ENCODE measurements at regions not wholly inside any gene's neighbourhood (a gene's known extent, or its start where the extent isn't known, plus 50 kb on each side); places are given as distances from the start of the nearest gene placed in this dataset.

GRCh38 chr2:225766431-225766830 is 366.9 kb downstream of the NYAP2 start:
- no peak overlapping the region for H2BK5ac ChIP-seq (ENCODE audit: low read depth, low read length, poor library complexity, severe bottlenecking)

DNA sequence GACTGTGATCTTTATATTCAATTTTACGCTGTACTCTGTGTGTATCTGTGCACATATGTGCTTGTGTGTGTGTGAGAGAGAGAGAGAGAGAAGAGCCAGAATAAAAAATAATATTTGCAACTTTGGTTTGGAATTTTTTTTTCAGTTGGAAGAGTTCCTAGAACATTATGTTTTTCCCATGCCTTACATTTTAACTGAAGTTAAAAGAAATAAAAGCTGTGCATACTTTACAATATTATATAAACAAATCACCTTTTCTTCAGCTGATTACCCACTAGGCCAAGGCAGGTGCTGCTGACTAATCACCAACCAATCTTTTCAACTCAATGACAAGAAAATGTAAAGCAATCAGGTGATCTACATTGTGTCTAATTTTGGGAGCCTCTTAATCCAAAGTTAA is 366.3 kb downstream of the NYAP2 start:
- Histone ChIP-seq H3K4me2 (ENCODE audit: low read length, poor library complexity, severe bottlenecking) (no peak overlapping the region), H3K23ac (ENCODE audit: low read length in 2 of 2) (no peak overlapping the region), H4K91ac (ENCODE audit: low read length) (no peak overlapping the region), H3K18ac (ENCODE audit: low read depth in 1 of 2, low read length in 2 of 2) (no peak overlapping the region), H3K27ac (ENCODE audit: low read length, poor library complexity, severe bottlenecking) (peak overlapping the region; percentile 33), H2BK5ac (ENCODE audit: low read depth, low read length, poor library complexity, severe bottlenecking) (no peak overlapping the region), H3K4me1 (ENCODE audit: control insufficient read depth, insufficient read depth, low read depth, low read length) (no peaks in the 10 kb centered on the region), H3K27me3 (ENCODE audit: control insufficient read depth in 1 of 2, insufficient read depth in 1 of 2, low read length in 2 of 2) (no peaks in the 10 kb centered on the region), H2AK5ac (ENCODE audit: low read length, severe bottlenecking) (no peak overlapping the region), H2BK15ac (ENCODE audit: low read depth, poor library complexity, severe bottlenecking) (no peak overlapping the region), H4K8ac (ENCODE audit: low read length) (no peak overlapping the region), H3K36me3 (ENCODE audit: control insufficient read depth in 1 of 2, insufficient read depth in 2 of 2, low read depth in 1 of 2, low read length in 2 of 2) (no peaks in the 10 kb centered on the region), H2BK12ac (ENCODE audit: low read length in 2 of 2) (no peak overlapping the region), H3K79me1 (replicated peaks; ENCODE audit: low read length, poor library complexity, severe bottlenecking) (no peaks in the 10 kb centered on the region), H2BK120ac (ENCODE audit: low read depth, low read length) (no peak overlapping the region), H3K9ac (ENCODE audit: low read length) (no peak overlapping the region), H2AFZ (ENCODE audit: low read depth, low read length) (no peak overlapping the region), H3K4me3 (ENCODE audit: insufficient read depth in 1 of 2, low read depth in 1 of 2, low read length in 2 of 2) (no peak overlapping the region), H3K9me3 (ENCODE audit: control insufficient read depth, low read length) (no peaks in the 10 kb centered on the region), H3K4ac (ENCODE audit: low read depth in 1 of 2, low read length in 2 of 2) (no peak overlapping the region), H3K14ac (ENCODE audit: low read length in 2 of 2) (no peak overlapping the region)
- DNase-seq = no peak
- 100% methylated on average over 1 of the region's 1 CpG for WGBS

More at GRCh38 chr2:225766431-225766830, 366.9 kb downstream of the NYAP2 start:
- Histone ChIP-seq H2BK120ac (ENCODE audit: low read depth, low read length) (no peak overlapping the region), H4K8ac (ENCODE audit: low read length) (no peak overlapping the region), H3K79me1 (replicated peaks; ENCODE audit: low read length, poor library complexity, severe bottlenecking) (no peaks in the 10 kb centered on the region), H3K14ac (ENCODE audit: low read length in 2 of 2) (no peak overlapping the region), H3K4me2 (ENCODE audit: low read length, poor library complexity, severe bottlenecking) (no peak overlapping the region), H2AFZ (ENCODE audit: low read depth, low read length) (no peak overlapping the region), H3K27me3 (ENCODE audit: control insufficient read depth in 1 of 2, insufficient read depth in 1 of 2, low read length in 2 of 2) (no peaks in the 10 kb centered on the region), H2AK5ac (ENCODE audit: low read length, severe bottlenecking) (no peak overlapping the region), H3K9me3 (ENCODE audit: control insufficient read depth, low read length) (no peaks in the 10 kb centered on the region), H4K91ac (ENCODE audit: low read length) (no peak overlapping the region), H3K27ac (ENCODE audit: low read length, poor library complexity, severe bottlenecking) (peak overlapping the region; percentile 33), H3K4me1 (ENCODE audit: control insufficient read depth, insufficient read depth, low read depth, low read length) (no peaks in the 10 kb centered on the region), H3K4me3 (ENCODE audit: insufficient read depth in 1 of 2, low read depth in 1 of 2, low read length in 2 of 2) (no peak overlapping the region), H3K23ac (ENCODE audit: low read length in 2 of 2) (no peak overlapping the region), H3K9ac (ENCODE audit: low read length) (no peak overlapping the region), H3K18ac (ENCODE audit: low read depth in 1 of 2, low read length in 2 of 2) (no peak overlapping the region), H2BK15ac (ENCODE audit: low read depth, poor library complexity, severe bottlenecking) (no peak overlapping the region), H3K4ac (ENCODE audit: low read depth in 1 of 2, low read length in 2 of 2) (no peak overlapping the region), H2BK12ac (ENCODE audit: low read length in 2 of 2) (no peak overlapping the region), H3K36me3 (ENCODE audit: control insufficient read depth in 1 of 2, insufficient read depth in 2 of 2, low read depth in 1 of 2, low read length in 2 of 2) (no peaks in the 10 kb centered on the region)
- WGBS = 100% methylated on average over 3 of the region's 5 CpGs
- no peak for DNase-seq

DNA sequence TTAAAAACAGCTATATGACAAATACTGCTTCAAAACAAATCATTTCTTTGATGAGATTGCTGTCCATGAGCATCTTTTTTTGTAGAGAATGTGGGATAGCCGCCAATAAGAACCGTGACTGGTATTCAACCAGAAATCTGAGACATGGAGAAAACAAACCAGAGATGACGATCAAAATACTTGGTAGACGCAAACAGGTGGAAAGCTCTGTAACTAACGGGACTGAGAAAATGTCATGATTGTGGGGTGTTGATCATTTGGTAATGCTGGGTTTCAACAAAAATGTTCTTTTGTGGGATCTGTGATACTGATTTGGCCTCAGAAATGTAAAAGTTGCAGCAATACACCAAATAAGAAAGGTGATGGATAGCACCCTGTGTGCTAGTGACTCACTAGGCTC is 364.8 kb downstream of the NYAP2 start:
- Histone ChIP-seq H3K4me2 (ENCODE audit: low read length, poor library complexity, severe bottlenecking) (no peak overlapping the region), H3K36me3 (ENCODE audit: control insufficient read depth in 1 of 2, insufficient read depth in 2 of 2, low read depth in 1 of 2, low read length in 2 of 2) (no peaks in the 10 kb centered on the region), H3K4me1 (ENCODE audit: control insufficient read depth, insufficient read depth, low read depth, low read length) (no peaks in the 10 kb centered on the region), H2BK12ac (ENCODE audit: low read length in 2 of 2) (no peak overlapping the region), H3K14ac (ENCODE audit: low read length in 2 of 2) (no peak overlapping the region), H3K23ac (ENCODE audit: low read length in 2 of 2) (no peak overlapping the region), H2BK120ac (ENCODE audit: low read depth, low read length) (no peak overlapping the region), H3K27me3 (ENCODE audit: control insufficient read depth in 1 of 2, insufficient read depth in 1 of 2, low read length in 2 of 2) (no peaks in the 10 kb centered on the region), H3K18ac (ENCODE audit: low read depth in 1 of 2, low read length in 2 of 2) (no peak overlapping the region), H2AK5ac (ENCODE audit: low read length, severe bottlenecking) (no peak overlapping the region), H4K91ac (ENCODE audit: low read length) (no peak overlapping the region), H3K27ac (ENCODE audit: low read length, poor library complexity, severe bottlenecking) (no peak overlapping the region), H3K79me1 (replicated peaks; ENCODE audit: low read length, poor library complexity, severe bottlenecking) (no peaks in the 10 kb centered on the region), H2AFZ (ENCODE audit: low read depth, low read length) (no peak overlapping the region), H3K4ac (ENCODE audit: low read depth in 1 of 2, low read length in 2 of 2) (no peak overlapping the region), H3K4me3 (ENCODE audit: insufficient read depth in 1 of 2, low read depth in 1 of 2, low read length in 2 of 2) (no peak overlapping the region), H3K9me3 (ENCODE audit: control insufficient read depth, low read length) (no peaks in the 10 kb centered on the region), H2BK5ac (ENCODE audit: low read depth, low read length, poor library complexity, severe bottlenecking) (no peak overlapping the region), H3K9ac (ENCODE audit: low read length) (no peak overlapping the region), H2BK15ac (ENCODE audit: low read depth, poor library complexity, severe bottlenecking) (no peak overlapping the region), H4K8ac (ENCODE audit: low read length) (no peak overlapping the region)
- no peak for DNase-seq
- WGBS = 96% methylated on average over 5 of the region's 5 CpGs

DNA sequence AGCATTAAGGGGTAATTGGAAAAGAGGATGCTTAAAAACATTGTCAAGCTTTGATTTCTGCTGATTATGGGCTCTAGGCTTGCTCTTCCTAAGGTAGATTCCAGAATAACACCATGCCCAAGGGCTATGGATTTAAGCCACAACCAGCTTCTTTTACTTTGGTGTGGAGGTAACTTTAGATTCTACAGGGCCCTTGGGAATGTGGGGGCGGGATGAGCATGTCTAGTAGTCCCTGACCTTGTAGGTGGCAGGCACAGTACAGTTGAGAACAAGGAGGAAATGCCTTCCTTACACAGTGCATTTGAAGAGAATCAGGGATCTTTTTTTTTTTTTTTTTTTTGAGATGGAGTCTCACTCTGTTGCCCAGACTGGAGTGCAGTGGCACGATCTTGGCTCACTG is 364.2 kb downstream of the NYAP2 start:
- 86% methylated on average over 2 of the region's 2 CpGs for WGBS
- DNase-seq = no peak
- H3K4me3 ChIP-seq (ENCODE audit: insufficient read depth in 1 of 2, low read depth in 1 of 2, low read length in 2 of 2) = no peak overlapping the region
- H4K91ac ChIP-seq (ENCODE audit: low read length) = no peak overlapping the region
- no peaks in the 10 kb centered on the region for H3K36me3 ChIP-seq (ENCODE audit: control insufficient read depth in 1 of 2, insufficient read depth in 2 of 2, low read depth in 1 of 2, low read length in 2 of 2)
- no peaks in the 10 kb centered on the region for H3K79me1 ChIP-seq (replicated peaks; ENCODE audit: low read length, poor library complexity, severe bottlenecking)
- H3K27ac ChIP-seq (ENCODE audit: low read length, poor library complexity, severe bottlenecking) = no peak overlapping the region
- no peak overlapping the region for H3K18ac ChIP-seq (ENCODE audit: low read depth in 1 of 2, low read length in 2 of 2)
- H3K9me3 ChIP-seq (ENCODE audit: control insufficient read depth, low read length) = no peaks in the 10 kb centered on the region
- H2BK120ac ChIP-seq (ENCODE audit: low read depth, low read length) = no peak overlapping the region
- H3K9ac ChIP-seq (ENCODE audit: low read length) = no peak overlapping the region
- no peak overlapping the region for H3K4me2 ChIP-seq (ENCODE audit: low read length, poor library complexity, severe bottlenecking)
- H3K27me3 ChIP-seq (ENCODE audit: control insufficient read depth in 1 of 2, insufficient read depth in 1 of 2, low read length in 2 of 2) = no peaks in the 10 kb centered on the region
- no peak overlapping the region for H2BK12ac ChIP-seq (ENCODE audit: low read length in 2 of 2)
- H2BK5ac ChIP-seq (ENCODE audit: low read depth, low read length, poor library complexity, severe bottlenecking) = no peak overlapping the region
- H3K23ac ChIP-seq (ENCODE audit: low read length in 2 of 2) = no peak overlapping the region
- no peak overlapping the region for H3K4ac ChIP-seq (ENCODE audit: low read depth in 1 of 2, low read length in 2 of 2)
- no peak overlapping the region for H3K14ac ChIP-seq (ENCODE audit: low read length in 2 of 2)
- H4K8ac ChIP-seq (ENCODE audit: low read length) = no peak overlapping the region
- no peak overlapping the region for H2AK5ac ChIP-seq (ENCODE audit: low read length, severe bottlenecking)
- H3K4me1 ChIP-seq (ENCODE audit: control insufficient read depth, insufficient read depth, low read depth, low read length) = no peaks in the 10 kb centered on the region
- no peak overlapping the region for H2BK15ac ChIP-seq (ENCODE audit: low read depth, poor library complexity, severe bottlenecking)
- H2AFZ ChIP-seq (ENCODE audit: low read depth, low read length) = no peak overlapping the region

All from mesenchymal stem cell (in vitro differentiated cells and primary cell).